Upper lobe of left lung (tissue), 4 donors: ENCODE measurements at regions not wholly inside any gene's neighbourhood (a gene's known extent, or its start where the extent isn't known, plus 50 kb on each side); places are given as distances from the start of the nearest gene placed in this dataset.

Source experiments
- CTCF ChIP-seq, 6 experiments: fragments of 450-650 bp in 4 of 6; fragments of 200-600 bp in 2 of 6; sonication (generic) in 2 of 6; IDR thresholded peaks; one replicate each; pipeline ENCODE4 v1.5.1; 2016 to 2019; ENCODE audit warnings: antibody characterized with exemption in 6 of 6
- EP300 ChIP-seq, 4 donors: sonication (generic); formaldehyde crosslinking; IDR thresholded peaks; one replicate each; pipeline ENCODE4 v1.5.1; 2017; ENCODE audit warnings: antibody characterized with exemption in 4 of 4, control low read depth in 2 of 4
- POLR2A ChIP-seq, 4 donors: fragments of 450-650 bp; IDR thresholded peaks; one replicate each; pipeline ENCODE4 v1.5.1; 2016 to 2017; ENCODE audit warnings: antibody characterized with exemption in 4 of 4, mild to moderate bottlenecking in 2 of 4
- POLR2AphosphoS5 ChIP-seq, 2 donors: sonication (generic); formaldehyde crosslinking; IDR thresholded peaks; one replicate each; pipeline ENCODE4 v1.5.1; 2017; ENCODE audit warnings: antibody characterized with exemption in 2 of 2

- TF ChIP-seq POLR2A (IDR thresholded peaks at IDR 0.05) (no peak), EP300 (IDR thresholded peaks at IDR 0.05) (no peak), CTCF (IDR thresholded peaks at IDR 0.05) (no peak), POLR2AphosphoS5 (IDR thresholded peaks at IDR 0.05) (no peak)
Observed at GRCh38 chr6:8558953-8559352, 123.6 kb upstream of the SLC35B3 start.
